Ovary (tissue), 3 donors: ENCODE measurements at regions not wholly inside any gene's neighbourhood (a gene's known extent, or its start where the extent isn't known, plus 50 kb on each side); places are given as distances from the start of the nearest gene placed in this dataset.

ENCODE experiments used
- CTCF ChIP-seq, 3 donors: fragments of 450-650 bp in 2 of 3; fragments of 200-600 bp in 1 of 3; IDR thresholded peaks; one replicate each; pipeline versions ENCODE4 v1.5.1 to v1.8.0; 2016 to 2022; ENCODE audit warnings: antibody characterized with exemption in 3 of 3, mild to moderate bottlenecking in 1 of 3
- EP300 ChIP-seq: sonication (generic); formaldehyde crosslinking; IDR thresholded peaks from one replicate; pipeline ENCODE4 v1.6.1; 2017; ENCODE audit warnings: antibody characterized with exemption
- POLR2A ChIP-seq: fragments of 450-650 bp; IDR thresholded peaks from one replicate; pipeline ENCODE4 v1.6.1; 2017; ENCODE audit warnings: antibody characterized with exemption, mild to moderate bottlenecking, moderate library complexity
- donor health status: DM: no; HTN: no; CAD: no.

DNA sequence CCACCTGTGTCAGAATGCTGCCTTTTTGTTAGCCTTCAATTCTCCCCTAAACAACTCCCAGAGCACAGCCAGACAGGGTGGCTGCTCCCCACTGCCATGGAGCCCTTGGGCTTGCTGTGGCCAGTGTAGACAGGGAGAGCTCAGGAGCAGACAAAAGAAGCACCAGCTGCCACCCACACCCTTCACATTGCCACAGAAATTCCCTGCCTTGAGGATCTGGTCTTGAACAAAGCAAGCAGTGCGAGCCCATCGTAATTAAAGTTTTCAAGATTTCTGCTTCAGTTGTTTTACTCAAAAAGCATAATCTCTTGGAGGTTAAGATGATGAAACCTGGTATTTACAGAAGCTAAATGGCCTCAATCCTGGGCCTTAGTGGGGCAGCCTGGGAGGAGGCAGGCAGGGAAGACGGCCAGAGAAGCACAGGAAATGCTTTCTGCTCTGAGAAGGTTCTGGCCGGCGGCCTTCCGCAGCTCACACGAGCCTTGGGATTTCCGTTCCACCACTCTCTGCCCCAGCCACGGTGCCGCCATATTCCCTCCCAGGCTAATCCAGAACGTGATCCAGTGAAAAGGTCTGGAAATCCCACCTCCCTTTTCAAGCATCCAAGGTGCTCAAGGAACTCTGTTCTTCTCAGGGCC is 535.2 kb downstream of the BCL11B start:
- TF ChIP-seq CTCF (IDR thresholded peaks at IDR 0.05) (no peak), POLR2A (no peak), EP300 (no peak)
